IMR-90 (cell line): ENCODE measurements at regions not wholly inside any gene's neighbourhood (a gene's known extent, or its start where the extent isn't known, plus 50 kb on each side); places are given as distances from the start of the nearest gene placed in this dataset.
"Not testable (repeated sequence)": the region's sequence is repeated elsewhere in the genome, so short reads cannot be mapped to it uniquely, and the experiment has no call there.

ENCODE experiments used
- ATAC-seq: fragments of 200-7000 bp; cut with Tn5 transposase; 2 replicates; pipeline ENCODE4 v1.9.1; 2020; ENCODE audit warnings: low read depth, mild to moderate bottlenecking, moderate library complexity
- BruUV-seq: library from RNA; stranded (reverse); fragments of 400-500 nt; replicated peaks from 2 replicates; lab custom pipeline; 2021; lab: Mats Ljungman, UMichigan
- CTCF ChIA-PET: fragments of 300-600 bp; formaldehyde crosslinking; extraction: SDS; loops from one replicate; lab custom pipeline; 2021; ENCODE audit warnings: antibody characterized with exemption; lab: Yijun Ruan, JAX
- POLR2A ChIA-PET: fragments of 300-600 bp; sonication (Branson Sonifier 250); formaldehyde crosslinking; loops from one replicate; lab custom pipeline; 2022; ENCODE audit warnings: antibody characterized with exemption; ENCODE audit not compliant: unreplicated experiment; lab: Charles Lee
- DNase-seq: peaks from one replicate; pipeline ENCODE4 v3.0.0; 2013
- H2AFZ ChIP-seq: replicated peaks from 2 replicates; pipeline ENCODE3; 2013; ENCODE audit warnings: low read length, mild to moderate bottlenecking; ENCODE audit not compliant: poor library complexity
- H2AK5ac ChIP-seq: 2 replicates; pipeline ENCODE4 v1.6.1; 2013; ENCODE audit warnings: low read depth, low read length, inconsistent platforms
- H2AK9ac ChIP-seq: replicated peaks from 2 replicates; pipeline ENCODE3; 2013; ENCODE audit warnings: mild to moderate bottlenecking, low read depth, low read length, moderate library complexity; ENCODE audit not compliant: poor library complexity
- H2BK120ac ChIP-seq: 2 replicates; pipeline ENCODE4 v1.6.1; 2013; ENCODE audit warnings: low read depth, low read length, inconsistent platforms
- H2BK15ac ChIP-seq: 3 replicates; pipeline ENCODE4 v1.6.1; 2013; ENCODE audit warnings: low read depth, low read length, inconsistent platforms
- H2BK20ac ChIP-seq: 2 replicates; pipeline ENCODE4 v1.6.1; 2013; ENCODE audit warnings: low read depth, mild to moderate bottlenecking, inconsistent platforms, low read length, moderate library complexity
- H2BK5ac ChIP-seq: 2 replicates; pipeline ENCODE4 v1.6.1; 2013; ENCODE audit warnings: mild to moderate bottlenecking, low read depth, low read length, inconsistent platforms; ENCODE audit not compliant: poor library complexity, severe bottlenecking
- H3K14ac ChIP-seq: replicated peaks from 2 replicates; pipeline ENCODE4 v1.6.1; 2013; ENCODE audit warnings: low read depth, low read length, inconsistent platforms
- H3K18ac ChIP-seq: 2 replicates; pipeline ENCODE4 v1.6.1; 2013; ENCODE audit warnings: low read depth, low read length, control low read depth
- H3K23ac ChIP-seq: 2 replicates; pipeline ENCODE4 v1.6.1; 2013; ENCODE audit warnings: low read depth, low read length, inconsistent platforms
- H3K27ac ChIP-seq: 2 replicates; pipeline ENCODE4 v1.5.1; 2013; ENCODE audit warnings: mild to moderate bottlenecking, control low read depth, low read length; ENCODE audit not compliant: insufficient read depth
- H3K27me3 ChIP-seq: 2 replicates; pipeline ENCODE4 v1.6.1; 2013; ENCODE audit warnings: low read length; ENCODE audit not compliant: control insufficient read depth, insufficient read depth
- H3K36me3 ChIP-seq: 2 replicates; pipeline ENCODE4 v1.6.1; 2013; ENCODE audit warnings: low read length, mixed read lengths; ENCODE audit not compliant: control insufficient read depth, insufficient read depth
- H3K4ac ChIP-seq: 2 replicates; pipeline ENCODE4 v1.6.1; 2013; ENCODE audit warnings: low read depth, low read length, inconsistent platforms
- H3K4me1 ChIP-seq: 2 replicates; pipeline ENCODE4 v1.6.1; 2013; ENCODE audit warnings: low read length, mixed read lengths; ENCODE audit not compliant: control insufficient read depth, insufficient read depth
- H3K4me2 ChIP-seq: 2 replicates; pipeline ENCODE4 v1.6.1; 2013; ENCODE audit warnings: low read depth, mild to moderate bottlenecking, control low read depth, low read length, moderate library complexity
- H3K4me3 ChIP-seq: 2 replicates; pipeline ENCODE4 v1.5.1; 2013; ENCODE audit warnings: low read depth, mild to moderate bottlenecking, control low read depth, low read length, moderate library complexity; ENCODE audit not compliant: insufficient read depth
- H3K56ac ChIP-seq: 2 replicates; pipeline ENCODE4 v1.6.1; 2013; ENCODE audit warnings: low read length, inconsistent platforms; ENCODE audit not compliant: insufficient read depth; ENCODE audit errors: extremely low read depth
- H3K79me1 ChIP-seq, 2 experiments: 2 replicates each; pipeline ENCODE4 v1.6.1; 2013; ENCODE audit warnings: low read length in 2 of 2, inconsistent platforms in 1 of 2, low read depth in 1 of 2
- H3K9ac ChIP-seq: 2 replicates; pipeline ENCODE4 v1.6.1; 2013; ENCODE audit warnings: low read depth, low read length, control low read depth
- H3K9me1 ChIP-seq: 2 replicates; pipeline ENCODE4 v1.6.1; 2013; ENCODE audit warnings: low read length, inconsistent platforms; ENCODE audit not compliant: insufficient read depth
- H3K9me3 ChIP-seq: 2 replicates; pipeline ENCODE4 v1.6.1; 2013; ENCODE audit warnings: low read length; ENCODE audit not compliant: control insufficient read depth, insufficient read depth
- H4K20me1 ChIP-seq: 2 replicates; pipeline ENCODE4 v1.6.1; 2013; ENCODE audit warnings: low read length, inconsistent platforms; ENCODE audit not compliant: insufficient read depth
- H4K5ac ChIP-seq: 2 replicates; pipeline ENCODE4 v1.6.1; 2013; ENCODE audit warnings: mild to moderate bottlenecking, low read depth, low read length, control low read depth
- H4K8ac ChIP-seq, 2 experiments: 2 replicates each; pipeline ENCODE4 v1.6.1; 2013; ENCODE audit warnings: low read depth in 2 of 2, low read length in 2 of 2, control low read depth in 1 of 2, inconsistent platforms in 1 of 2
- H4K91ac ChIP-seq: 2 replicates; pipeline ENCODE4 v1.6.1; 2013; ENCODE audit warnings: low read depth, low read length, inconsistent platforms; ENCODE audit not compliant: insufficient read depth
- WGBS, 2 experiments: methylation state at CpG; one replicate each; pipeline versions ENCODE4 v1.1.5 to v1.1.7; 2013; ENCODE audit warnings: missing lambda C conversion rate in 2 of 2; ENCODE audit not compliant: insufficient read length in 1 of 2; ENCODE audit errors: extremely low coverage in 2 of 2; 5-methylcytosine and 5-hydroxymethylcytosine counted together
- dilution Hi-C: fragments of 300-500 bp; cut with HindIII; formaldehyde crosslinking; loops from one replicate; pipeline ENCODE4 v1.14.3; 2018; ENCODE audit warnings: low sequenced_read_pairs; ENCODE audit not compliant: unreplicated experiment
- in situ Hi-C: fragments of 300-500 bp; cut with MboI; formaldehyde crosslinking; loops from 3 replicates; pipeline ENCODE4 v1.14.3; 2019; ENCODE audit warnings: low sequenced_read_pairs, inconsistent platforms, mixed read lengths
- intact Hi-C: fragments of 100-400 bp; cut with micrococcal nuclease; formaldehyde crosslinking; loops from 2 replicates; pipeline ENCODE4 v1.10.0; 2022

- H3K36me3 ChIP-seq, H2BK120ac ChIP-seq, H3K4ac ChIP-seq, BruUV-seq, H2BK20ac ChIP-seq, DNase-seq, H4K5ac ChIP-seq, H2BK15ac ChIP-seq, H3K9me1 ChIP-seq, POLR2A ChIA-PET, H3K56ac ChIP-seq, dilution Hi-C loops, ATAC-seq, H4K20me1 ChIP-seq, CTCF ChIA-PET, H2AFZ ChIP-seq, H2BK5ac ChIP-seq, H3K9me3 ChIP-seq, H4K91ac ChIP-seq, intact Hi-C loops, H3K18ac ChIP-seq, H3K9ac ChIP-seq, H3K4me1 ChIP-seq, in situ Hi-C loops, H2AK5ac ChIP-seq, H3K4me3 ChIP-seq, H2AK9ac ChIP-seq, H3K27me3 ChIP-seq, H3K79me1 ChIP-seq, H3K4me2 ChIP-seq, H3K14ac ChIP-seq, H3K23ac ChIP-seq, H4K8ac ChIP-seq, H3K27ac ChIP-seq: not testable (repeated sequence)
- no CpG with 5 or more reads among the region's 4 CpGs for WGBS, 2 experiments
These were observed 2264.5 kb downstream of the ARAP2 start for GRCh38 chr4:33979781-33980180.
